Endodermal cell (in vitro differentiated cells): ENCODE measurements at regions not wholly inside any gene's neighbourhood (a gene's known extent, or its start where the extent isn't known, plus 50 kb on each side); places are given as distances from the start of the nearest gene placed in this dataset.

Source experiments
- DNase-seq: peaks from one replicate; pipeline ENCODE4 v3.0.0-alpha.2; 2017
- H3K27ac ChIP-seq: 2 replicates; pipeline ENCODE4 v1.5.1; 2013; ENCODE audit warnings: mild to moderate bottlenecking, low read depth, low read length, moderate library complexity
- H3K27me3 ChIP-seq: 2 replicates; pipeline ENCODE4 v1.6.1; 2013; ENCODE audit warnings: mild to moderate bottlenecking, low read length, moderate library complexity; ENCODE audit not compliant: insufficient read depth, control insufficient read depth, poor library complexity, severe bottlenecking
- H3K36me3 ChIP-seq: 2 replicates; pipeline ENCODE4 v1.7.0; 2013; ENCODE audit warnings: mild to moderate bottlenecking, low read length, moderate library complexity; ENCODE audit not compliant: control insufficient read depth, insufficient read depth
- H3K4me1 ChIP-seq: one replicate; pipeline ENCODE4 v1.7.0; 2013; ENCODE audit warnings: low read length; ENCODE audit not compliant: control insufficient read depth, insufficient read depth
- H3K4me3 ChIP-seq: 2 replicates; pipeline ENCODE4 v1.5.1; 2013; ENCODE audit warnings: mild to moderate bottlenecking, low read length, moderate library complexity
- H3K9ac ChIP-seq: 2 replicates; pipeline ENCODE4 v1.6.1; 2013; ENCODE audit warnings: mild to moderate bottlenecking, low read length, moderate library complexity; ENCODE audit not compliant: poor library complexity, severe bottlenecking; ENCODE audit errors: extremely low read depth
- H3K9me3 ChIP-seq: 2 replicates; pipeline ENCODE4 v1.6.1; 2013; ENCODE audit warnings: mild to moderate bottlenecking, low read length, moderate library complexity; ENCODE audit not compliant: control insufficient read depth
- H3K27ac Mint-ChIP-seq: 2 replicates; pipeline ENCODE4 v1.8.0; 2020; ENCODE audit warnings: mixed read lengths
- H3K27me3 Mint-ChIP-seq: 2 replicates; pipeline ENCODE4 v1.8.0; 2021; ENCODE audit warnings: mild to moderate bottlenecking, mixed read lengths; ENCODE audit not compliant: insufficient read depth
- H3K36me3 Mint-ChIP-seq: 2 replicates; pipeline ENCODE4 v1.8.0; 2020; ENCODE audit warnings: low read depth, mixed read lengths
- H3K4me1 Mint-ChIP-seq: 2 replicates; pipeline ENCODE4 v1.8.0; 2020; ENCODE audit warnings: mixed read lengths
- H3K4me3 Mint-ChIP-seq: 2 replicates; pipeline ENCODE4 v1.8.0; 2020; ENCODE audit warnings: mild to moderate bottlenecking, moderate library complexity, mixed read lengths
- H3K9me3 Mint-ChIP-seq: 2 replicates; pipeline ENCODE4 v1.8.0; 2020; ENCODE audit warnings: mild to moderate bottlenecking, mixed read lengths
- CTCF ChIP-seq: fragments of 200-600 bp; sonication (generic); conservative IDR thresholded peaks from 2 replicates; pipeline ENCODE4 v1.5.0; 2021; ENCODE audit warnings: antibody characterized with exemption, mild to moderate bottlenecking
- WGBS, 2 experiments: methylation state at CpG; one replicate each; pipeline versions ENCODE4 v1.1.5 to v1.1.7; 2013; ENCODE audit warnings: missing lambda C conversion rate in 2 of 2, mixed read lengths in 1 of 2; ENCODE audit not compliant: insufficient coverage in 1 of 2, insufficient read length in 1 of 2; 5-methylcytosine and 5-hydroxymethylcytosine counted together

- Histone ChIP-seq H3K27ac (no peak overlapping the region), H3K9ac (no peak overlapping the region), H3K27me3 (no peaks in the 10 kb centered on the region), H3K4me3 (no peak overlapping the region), H3K9me3 (no peaks in the 10 kb centered on the region), H3K4me1 (no peaks in the 10 kb centered on the region), H3K36me3 (no peaks in the 10 kb centered on the region)
- Mint-ChIP-seq H3K4me1 (peaks cover 6% of the 10 kb centered on the region), H3K27ac (no peak overlapping the region), H3K36me3 (no peaks in the 10 kb centered on the region), H3K27me3 (no peaks in the 10 kb centered on the region), H3K4me3 (no peak overlapping the region), H3K9me3 (peaks cover 2% of the 10 kb centered on the region)
- TF ChIP-seq CTCF: no peak
- 97% methylated on average over 3 of the region's 3 CpGs; no CpG with 5 or more reads in 1 of the 2 experiments for WGBS, 2 experiments
- DNase-seq: no peak
These were observed 1105.0 kb downstream of the PLA2G4A start for GRCh38 chr1:187933562-187934419.

GRCh38 chr1:187936667-187937066 lies 1107.9 kb downstream of the PLA2G4A start:
- Histone ChIP-seq H3K36me3 (no peaks in the 10 kb centered on the region), H3K27ac (no peak overlapping the region), H3K4me1 (no peaks in the 10 kb centered on the region), H3K9me3 (no peaks in the 10 kb centered on the region), H3K9ac (no peak overlapping the region), H3K27me3 (no peaks in the 10 kb centered on the region), H3K4me3 (no peak overlapping the region)
- WGBS, 2 experiments: 40 to 96% methylated on average over 1 of the region's 1 CpG
- no peak for TF ChIP-seq CTCF
- Mint-ChIP-seq H3K4me1 (no peaks in the 10 kb centered on the region), H3K36me3 (no peaks in the 10 kb centered on the region), H3K27me3 (no peaks in the 10 kb centered on the region), H3K27ac (no peak overlapping the region), H3K4me3 (no peak overlapping the region), H3K9me3 (peaks cover 2% of the 10 kb centered on the region)
- DNase-seq: no peak

- H3K4me1 Mint-ChIP-seq: no peaks in the 10 kb centered on the region
- H3K27ac ChIP-seq: no peak overlapping the region
- WGBS, 2 experiments: 44% methylated on average over 2 of the region's 2 CpGs; no CpG with 5 or more reads in 1 of the 2 experiments
These were observed 1109.3 kb downstream of the PLA2G4A start for GRCh38 chr1:187938092-187938491.

More at GRCh38 chr1:187938092-187938491, 1109.3 kb downstream of the PLA2G4A start:
- H3K9me3 Mint-ChIP-seq: peaks cover 2% of the 10 kb centered on the region
- TF ChIP-seq CTCF: no peak
- H3K9me3 ChIP-seq: no peaks in the 10 kb centered on the region
- H3K27me3 Mint-ChIP-seq: no peaks in the 10 kb centered on the region
- H3K4me3 ChIP-seq: no peak overlapping the region
- no peaks in the 10 kb centered on the region for H3K4me1 ChIP-seq
- H3K4me3 Mint-ChIP-seq: no peak overlapping the region
- H3K9ac ChIP-seq: no peak overlapping the region
- no peaks in the 10 kb centered on the region for H3K27me3 ChIP-seq
- no peaks in the 10 kb centered on the region for H3K36me3 ChIP-seq
- DNase-seq: no peak
- no peak overlapping the region for H3K27ac Mint-ChIP-seq
- no peaks in the 10 kb centered on the region for H3K36me3 Mint-ChIP-seq
